HEK293T (cell line): ENCODE measurements at regions not wholly inside any gene's neighbourhood (a gene's known extent, or its start where the extent isn't known, plus 50 kb on each side); places are given as distances from the start of the nearest gene placed in this dataset.

Source experiments
- ARNT ChIP-seq: fragments of 450-650 bp; IDR thresholded peaks from 2 replicates; pipeline ENCODE4 v1.6.1; 2017; ENCODE audit warnings: mild to moderate bottlenecking
- BHLHE40 ChIP-seq: fragments of 450-650 bp; IDR thresholded peaks from 2 replicates; pipeline ENCODE4 v1.6.1; 2016; ENCODE audit warnings: mild to moderate bottlenecking, moderate library complexity, borderline replicate concordance
- CTBP1 ChIP-seq: fragments of 450-650 bp; IDR thresholded peaks from 2 replicates; pipeline ENCODE4 v1.6.1; 2016; ENCODE audit warnings: borderline replicate concordance
- FOXK2 ChIP-seq: fragments of 450-650 bp; IDR thresholded peaks from 2 replicates; pipeline ENCODE4 v1.6.1; 2016; ENCODE audit warnings: mild to moderate bottlenecking
- FOXM1 ChIP-seq: fragments of 450-650 bp; IDR thresholded peaks from 2 replicates; pipeline ENCODE4 v1.6.1; 2017; ENCODE audit warnings: mild to moderate bottlenecking, borderline replicate concordance
- HDGF ChIP-seq: fragments of 450-650 bp; IDR thresholded peaks from 2 replicates; pipeline ENCODE4 v1.6.1; 2017; ENCODE audit warnings: antibody characterized with exemption, borderline replicate concordance
- L3MBTL2 ChIP-seq: fragments of 450-650 bp; conservative IDR thresholded peaks from 2 replicates; pipeline ENCODE4 v1.6.1; 2016; ENCODE audit warnings: mild to moderate bottlenecking
- SP1 ChIP-seq: fragments of 450-650 bp; IDR thresholded peaks from 2 replicates; pipeline ENCODE4 v1.6.1; 2017
- SUZ12 ChIP-seq: fragments of 450-650 bp; IDR thresholded peaks from 2 replicates; pipeline ENCODE4 v1.6.1; 2016; ENCODE audit warnings: mild to moderate bottlenecking
- TF ChIP-seq, protein P1 (sequence below): fragments of 450-650 bp; IDR thresholded peaks from 2 replicates; pipeline ENCODE4 v1.6.1; 2016

DNA sequence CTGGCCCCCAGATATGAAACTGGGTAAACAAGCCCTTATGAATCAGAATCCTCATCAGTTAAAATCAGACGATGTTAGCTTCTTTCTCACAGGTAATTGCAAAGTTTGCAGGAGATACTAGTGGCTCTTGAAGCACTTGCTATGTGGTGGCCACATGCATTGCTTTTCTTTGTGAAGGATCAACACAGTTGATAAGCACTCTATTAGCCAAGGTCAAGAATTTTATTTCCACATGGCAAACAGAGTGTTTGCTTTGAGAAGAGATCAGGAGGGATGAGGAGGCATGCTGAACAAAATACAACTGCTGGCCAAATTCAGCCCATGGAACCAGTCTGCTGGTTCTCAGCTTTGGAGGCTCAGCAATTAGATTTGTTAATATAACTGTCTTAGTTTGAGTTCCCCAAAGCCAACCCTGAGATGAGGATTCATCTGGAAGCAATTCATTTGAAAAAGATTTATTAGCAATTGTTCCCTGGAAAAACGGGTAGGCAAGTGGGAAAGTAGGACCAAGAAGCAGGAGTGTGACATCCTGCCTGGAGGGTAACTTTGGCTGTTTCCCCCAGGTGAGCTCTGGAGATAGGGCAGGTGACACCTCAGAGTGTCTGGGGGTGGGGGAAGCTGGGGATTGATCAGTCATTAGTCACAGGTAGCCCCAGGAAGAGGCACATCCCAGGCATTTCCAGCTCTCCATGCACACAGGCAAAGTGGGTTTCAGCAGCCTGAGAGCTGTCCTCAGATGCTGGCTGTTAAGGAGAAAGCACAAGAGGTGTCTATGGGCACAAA is 180.3 kb downstream of the ABHD5 start:
- TF ChIP-seq CTBP1 (no peak), L3MBTL2 (no peak), FOXM1 (no peak), FOXK2 (no peak), SP1 (no peak), ARNT (no peak), HDGF (no peak), BHLHE40 (no peak), SUZ12 (no peak)
- TF ChIP-seq, protein P1, sequence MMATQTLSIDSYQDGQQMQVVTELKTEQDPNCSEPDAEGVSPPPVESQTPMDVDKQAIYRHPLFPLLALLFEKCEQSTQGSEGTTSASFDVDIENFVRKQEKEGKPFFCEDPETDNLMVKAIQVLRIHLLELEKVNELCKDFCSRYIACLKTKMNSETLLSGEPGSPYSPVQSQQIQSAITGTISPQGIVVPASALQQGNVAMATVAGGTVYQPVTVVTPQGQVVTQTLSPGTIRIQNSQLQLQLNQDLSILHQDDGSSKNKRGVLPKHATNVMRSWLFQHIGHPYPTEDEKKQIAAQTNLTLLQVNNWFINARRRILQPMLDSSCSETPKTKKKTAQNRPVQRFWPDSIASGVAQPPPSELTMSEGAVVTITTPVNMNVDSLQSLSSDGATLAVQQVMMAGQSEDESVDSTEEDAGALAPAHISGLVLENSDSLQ, result no peak
